ENCODE measurements at regions not wholly inside any gene's neighbourhood (a gene's known extent, or its start where the extent isn't known, plus 50 kb on each side); places are given as distances from the start of the nearest gene placed in this dataset.

GRCh38 chr14:71411285-71411595 lies 504.0 kb downstream of the PCNX1 start:
- TF ChIP-seq CTCF (IDR thresholded peaks at IDR 0.05; ENCODE audit: low read length) (no peak), EZH2 (IDR thresholded peaks at IDR 0.05; ENCODE audit: borderline replicate concordance, low read length) (no peak)

All from OCI-LY1 (cell line).